IMR-90 (cell line): ENCODE measurements at regions not wholly inside any gene's neighbourhood (a gene's known extent, or its start where the extent isn't known, plus 50 kb on each side); places are given as distances from the start of the nearest gene placed in this dataset.

Source experiments
- ATAC-seq: fragments of 200-7000 bp; cut with Tn5 transposase; 2 replicates; pipeline ENCODE4 v1.9.1; 2020; ENCODE audit warnings: low read depth, mild to moderate bottlenecking, moderate library complexity
- BruUV-seq: library from RNA; stranded (reverse); fragments of 400-500 nt; replicated peaks from 2 replicates; lab custom pipeline; 2021; lab: Mats Ljungman, UMichigan
- CTCF ChIA-PET: fragments of 300-600 bp; formaldehyde crosslinking; extraction: SDS; loops from one replicate; lab custom pipeline; 2021; ENCODE audit warnings: antibody characterized with exemption; lab: Yijun Ruan, JAX
- POLR2A ChIA-PET: fragments of 300-600 bp; sonication (Branson Sonifier 250); formaldehyde crosslinking; loops from one replicate; lab custom pipeline; 2022; ENCODE audit warnings: antibody characterized with exemption; ENCODE audit not compliant: unreplicated experiment; lab: Charles Lee
- DNase-seq: peaks from one replicate; pipeline ENCODE4 v3.0.0; 2013
- H2AFZ ChIP-seq: replicated peaks from 2 replicates; pipeline ENCODE3; 2013; ENCODE audit warnings: low read length, mild to moderate bottlenecking; ENCODE audit not compliant: poor library complexity
- H2AK5ac ChIP-seq: 2 replicates; pipeline ENCODE4 v1.6.1; 2013; ENCODE audit warnings: low read depth, low read length, inconsistent platforms
- H2AK9ac ChIP-seq: replicated peaks from 2 replicates; pipeline ENCODE3; 2013; ENCODE audit warnings: mild to moderate bottlenecking, low read depth, low read length, moderate library complexity; ENCODE audit not compliant: poor library complexity
- H2BK120ac ChIP-seq: 2 replicates; pipeline ENCODE4 v1.6.1; 2013; ENCODE audit warnings: low read depth, low read length, inconsistent platforms
- H2BK15ac ChIP-seq: 3 replicates; pipeline ENCODE4 v1.6.1; 2013; ENCODE audit warnings: low read depth, low read length, inconsistent platforms
- H2BK20ac ChIP-seq: 2 replicates; pipeline ENCODE4 v1.6.1; 2013; ENCODE audit warnings: low read depth, mild to moderate bottlenecking, inconsistent platforms, low read length, moderate library complexity
- H2BK5ac ChIP-seq: 2 replicates; pipeline ENCODE4 v1.6.1; 2013; ENCODE audit warnings: mild to moderate bottlenecking, low read depth, low read length, inconsistent platforms; ENCODE audit not compliant: poor library complexity, severe bottlenecking
- H3K14ac ChIP-seq: replicated peaks from 2 replicates; pipeline ENCODE4 v1.6.1; 2013; ENCODE audit warnings: low read depth, low read length, inconsistent platforms
- H3K18ac ChIP-seq: 2 replicates; pipeline ENCODE4 v1.6.1; 2013; ENCODE audit warnings: low read depth, low read length, control low read depth
- H3K23ac ChIP-seq: 2 replicates; pipeline ENCODE4 v1.6.1; 2013; ENCODE audit warnings: low read depth, low read length, inconsistent platforms
- H3K27ac ChIP-seq: 2 replicates; pipeline ENCODE4 v1.5.1; 2013; ENCODE audit warnings: mild to moderate bottlenecking, control low read depth, low read length; ENCODE audit not compliant: insufficient read depth
- H3K27me3 ChIP-seq: 2 replicates; pipeline ENCODE4 v1.6.1; 2013; ENCODE audit warnings: low read length; ENCODE audit not compliant: control insufficient read depth, insufficient read depth
- H3K36me3 ChIP-seq: 2 replicates; pipeline ENCODE4 v1.6.1; 2013; ENCODE audit warnings: low read length, mixed read lengths; ENCODE audit not compliant: control insufficient read depth, insufficient read depth
- H3K4ac ChIP-seq: 2 replicates; pipeline ENCODE4 v1.6.1; 2013; ENCODE audit warnings: low read depth, low read length, inconsistent platforms
- H3K4me1 ChIP-seq: 2 replicates; pipeline ENCODE4 v1.6.1; 2013; ENCODE audit warnings: low read length, mixed read lengths; ENCODE audit not compliant: control insufficient read depth, insufficient read depth
- H3K4me2 ChIP-seq: 2 replicates; pipeline ENCODE4 v1.6.1; 2013; ENCODE audit warnings: low read depth, mild to moderate bottlenecking, control low read depth, low read length, moderate library complexity
- H3K4me3 ChIP-seq: 2 replicates; pipeline ENCODE4 v1.5.1; 2013; ENCODE audit warnings: low read depth, mild to moderate bottlenecking, control low read depth, low read length, moderate library complexity; ENCODE audit not compliant: insufficient read depth
- H3K56ac ChIP-seq: 2 replicates; pipeline ENCODE4 v1.6.1; 2013; ENCODE audit warnings: low read length, inconsistent platforms; ENCODE audit not compliant: insufficient read depth; ENCODE audit errors: extremely low read depth
- H3K79me1 ChIP-seq, 2 experiments: 2 replicates each; pipeline ENCODE4 v1.6.1; 2013; ENCODE audit warnings: low read length in 2 of 2, inconsistent platforms in 1 of 2, low read depth in 1 of 2
- H3K9ac ChIP-seq: 2 replicates; pipeline ENCODE4 v1.6.1; 2013; ENCODE audit warnings: low read depth, low read length, control low read depth
- H3K9me1 ChIP-seq: 2 replicates; pipeline ENCODE4 v1.6.1; 2013; ENCODE audit warnings: low read length, inconsistent platforms; ENCODE audit not compliant: insufficient read depth
- H3K9me3 ChIP-seq: 2 replicates; pipeline ENCODE4 v1.6.1; 2013; ENCODE audit warnings: low read length; ENCODE audit not compliant: control insufficient read depth, insufficient read depth
- H4K20me1 ChIP-seq: 2 replicates; pipeline ENCODE4 v1.6.1; 2013; ENCODE audit warnings: low read length, inconsistent platforms; ENCODE audit not compliant: insufficient read depth
- H4K5ac ChIP-seq: 2 replicates; pipeline ENCODE4 v1.6.1; 2013; ENCODE audit warnings: mild to moderate bottlenecking, low read depth, low read length, control low read depth
- H4K8ac ChIP-seq, 2 experiments: 2 replicates each; pipeline ENCODE4 v1.6.1; 2013; ENCODE audit warnings: low read depth in 2 of 2, low read length in 2 of 2, control low read depth in 1 of 2, inconsistent platforms in 1 of 2
- H4K91ac ChIP-seq: 2 replicates; pipeline ENCODE4 v1.6.1; 2013; ENCODE audit warnings: low read depth, low read length, inconsistent platforms; ENCODE audit not compliant: insufficient read depth
- BHLHE40 ChIP-seq: fragments of 150-350 bp; IDR thresholded peaks from 2 replicates; pipeline ENCODE4 v1.6.1; 2016; ENCODE audit warnings: mild to moderate bottlenecking, low read depth, low read length
- CEBPB ChIP-seq: IDR thresholded peaks from 2 replicates; pipeline ENCODE4 v1.6.1; 2012; ENCODE audit warnings: low read depth, low read length, improper control_type of control experiment
- CHD1 ChIP-seq: IDR thresholded peaks from 2 replicates; pipeline ENCODE4 v1.6.1; 2012; ENCODE audit warnings: low read depth, low read length, improper control_type of control experiment
- ELK1 ChIP-seq: fragments of 150-350 bp; IDR thresholded peaks from 2 replicates; pipeline ENCODE4 v1.6.1; 2016; ENCODE audit warnings: low read depth, mild to moderate bottlenecking, low read length, moderate library complexity, borderline replicate concordance
- FOS ChIP-seq: fragments of 150-350 bp; IDR thresholded peaks from 2 replicates; pipeline ENCODE4 v1.6.1; 2016; ENCODE audit warnings: low read depth, low read length
- MAFK ChIP-seq: IDR thresholded peaks from 2 replicates; pipeline ENCODE4 v1.6.1; 2012; ENCODE audit warnings: low read depth, low read length, improper control_type of control experiment
- MAZ ChIP-seq: IDR thresholded peaks from 2 replicates; pipeline ENCODE4 v1.6.1; 2012; ENCODE audit warnings: low read depth, mild to moderate bottlenecking, low read length, improper control_type of control experiment, moderate library complexity, borderline replicate concordance
- MXI1 ChIP-seq: IDR thresholded peaks from 2 replicates; pipeline ENCODE4 v1.6.1; 2012; ENCODE audit warnings: low read depth, mild to moderate bottlenecking, low read length, moderate library complexity, borderline replicate concordance
- NFE2L2 ChIP-seq: fragments of 150-350 bp; IDR thresholded peaks from 2 replicates; pipeline ENCODE4 v1.6.1; 2016; ENCODE audit warnings: low read depth, mild to moderate bottlenecking, low read length
- POLR2A ChIP-seq: IDR thresholded peaks from 2 replicates; pipeline ENCODE4 v1.6.1; 2012; ENCODE audit warnings: mild to moderate bottlenecking, low read depth, low read length
- RAD21 ChIP-seq: IDR thresholded peaks from 2 replicates; pipeline ENCODE4 v1.6.1; 2012; ENCODE audit warnings: low read length, improper control_type of control experiment
- RCOR1 ChIP-seq: IDR thresholded peaks from 2 replicates; pipeline ENCODE4 v1.6.1; 2012; ENCODE audit warnings: mild to moderate bottlenecking, low read length, improper control_type of control experiment; ENCODE audit not compliant: insufficient replicate concordance
- RFX5 ChIP-seq: IDR thresholded peaks from 2 replicates; pipeline ENCODE4 v1.8.0; 2012; ENCODE audit warnings: low read depth, mild to moderate bottlenecking, low read length, moderate library complexity
- SMC3 ChIP-seq: fragments of 150-350 bp; IDR thresholded peaks from 2 replicates; pipeline ENCODE4 v1.6.1; 2016; ENCODE audit warnings: low read depth, mild to moderate bottlenecking, antibody characterized with exemption, low read length, moderate library complexity
- USF2 ChIP-seq: fragments of 150-350 bp; IDR thresholded peaks from 2 replicates; pipeline ENCODE4 v1.6.1; 2017; ENCODE audit warnings: mild to moderate bottlenecking, antibody characterized with exemption, low read length, low read depth
- WGBS, 2 experiments: methylation state at CpG; one replicate each; pipeline versions ENCODE4 v1.1.5 to v1.1.7; 2013; ENCODE audit warnings: missing lambda C conversion rate in 2 of 2; ENCODE audit not compliant: insufficient read length in 1 of 2; ENCODE audit errors: extremely low coverage in 2 of 2; 5-methylcytosine and 5-hydroxymethylcytosine counted together
- dilution Hi-C: fragments of 300-500 bp; cut with HindIII; formaldehyde crosslinking; loops from one replicate; pipeline ENCODE4 v1.14.3; 2018; ENCODE audit warnings: low sequenced_read_pairs; ENCODE audit not compliant: unreplicated experiment
- in situ Hi-C: fragments of 300-500 bp; cut with MboI; formaldehyde crosslinking; loops from 3 replicates; pipeline ENCODE4 v1.14.3; 2019; ENCODE audit warnings: low sequenced_read_pairs, inconsistent platforms, mixed read lengths
- intact Hi-C: fragments of 100-400 bp; cut with micrococcal nuclease; formaldehyde crosslinking; loops from 2 replicates; pipeline ENCODE4 v1.10.0; 2022
- TF ChIP-seq, protein P1 (sequence below): conservative IDR thresholded peaks from 2 replicates; pipeline ENCODE4 v1.5.1; 2012; ENCODE audit warnings: mild to moderate bottlenecking, low read depth, low read length, improper control_type of control experiment

DNA sequence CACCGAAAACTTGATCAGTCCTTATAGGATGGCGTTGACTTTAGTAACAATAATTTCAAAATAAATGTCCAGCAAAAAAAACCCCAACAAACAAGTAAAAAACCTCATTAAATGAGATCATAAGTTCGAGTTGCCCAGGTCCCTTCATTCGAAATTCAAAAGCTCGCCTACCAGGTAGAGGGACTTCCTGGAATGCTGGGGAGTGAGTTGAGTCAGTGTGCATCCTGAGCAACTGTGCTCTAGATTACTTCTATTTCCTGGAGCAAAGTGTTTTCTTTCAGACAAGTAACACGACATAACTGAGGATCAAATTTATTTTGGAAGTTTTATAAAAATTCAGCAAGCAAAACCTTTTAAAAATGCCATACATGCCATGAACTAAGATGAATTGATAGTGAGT lies 511.9 kb upstream of the CITED2 start:
- H3K56ac ChIP-seq, result no peak overlapping the region
- H3K4me2 ChIP-seq, result no peak overlapping the region
- ATAC-seq (no peak), DNase-seq (no peak)
- no CpG with 5 or more reads among the region's 6 CpGs for WGBS, 2 experiments
- no peak overlapping the region for H3K18ac ChIP-seq
- H3K4ac ChIP-seq, result no peak overlapping the region
- no peaks in the 10 kb centered on the region for H4K20me1 ChIP-seq
- no peak overlapping the region for H2BK5ac ChIP-seq
- in situ Hi-C loops (no loop called here), dilution Hi-C loops (no loop called here), intact Hi-C loops (loop anchor here (10.0 kb wide), 1 partner anchor 88 kb away; no protein-coding TSS in a partner anchor)
- no peak overlapping the region for H3K27ac ChIP-seq
- ChIA-PET POLR2A (no interaction called here), CTCF (interaction anchor here (0.6 kb wide), 1 partner anchor 21 kb away, joined by 4 read pairs; no protein-coding TSS in a partner anchor)
- H3K23ac ChIP-seq, result no peak overlapping the region
- BruUV-seq, result no TSS peak
- no peak overlapping the region for H4K8ac ChIP-seq
- no peak overlapping the region for H2AK9ac ChIP-seq
- H2AFZ ChIP-seq, result no peak overlapping the region
- TF ChIP-seq, protein P1, sequence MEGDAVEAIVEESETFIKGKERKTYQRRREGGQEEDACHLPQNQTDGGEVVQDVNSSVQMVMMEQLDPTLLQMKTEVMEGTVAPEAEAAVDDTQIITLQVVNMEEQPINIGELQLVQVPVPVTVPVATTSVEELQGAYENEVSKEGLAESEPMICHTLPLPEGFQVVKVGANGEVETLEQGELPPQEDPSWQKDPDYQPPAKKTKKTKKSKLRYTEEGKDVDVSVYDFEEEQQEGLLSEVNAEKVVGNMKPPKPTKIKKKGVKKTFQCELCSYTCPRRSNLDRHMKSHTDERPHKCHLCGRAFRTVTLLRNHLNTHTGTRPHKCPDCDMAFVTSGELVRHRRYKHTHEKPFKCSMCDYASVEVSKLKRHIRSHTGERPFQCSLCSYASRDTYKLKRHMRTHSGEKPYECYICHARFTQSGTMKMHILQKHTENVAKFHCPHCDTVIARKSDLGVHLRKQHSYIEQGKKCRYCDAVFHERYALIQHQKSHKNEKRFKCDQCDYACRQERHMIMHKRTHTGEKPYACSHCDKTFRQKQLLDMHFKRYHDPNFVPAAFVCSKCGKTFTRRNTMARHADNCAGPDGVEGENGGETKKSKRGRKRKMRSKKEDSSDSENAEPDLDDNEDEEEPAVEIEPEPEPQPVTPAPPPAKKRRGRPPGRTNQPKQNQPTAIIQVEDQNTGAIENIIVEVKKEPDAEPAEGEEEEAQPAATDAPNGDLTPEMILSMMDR, result no peak
- no peak for TF ChIP-seq NFE2L2
- no peak for TF ChIP-seq MAZ
- no peak for TF ChIP-seq FOS
- no peak for TF ChIP-seq POLR2A
- no peak for TF ChIP-seq RFX5
- no peak for TF ChIP-seq CEBPB
- TF ChIP-seq CHD1, result no peak
- no peak for TF ChIP-seq BHLHE40
- TF ChIP-seq SMC3, result no peak
- no peak for TF ChIP-seq MXI1
- TF ChIP-seq RAD21, result no peak
- TF ChIP-seq MAFK, result no peak
- no peak for TF ChIP-seq RCOR1
- no peak for TF ChIP-seq ELK1
- no peak for TF ChIP-seq USF2
- H3K27me3 ChIP-seq, result no peaks in the 10 kb centered on the region
- 0 out of 2 replicates have a peak overlapping the region, but pooled peaks have one; percentile 16 for H2AK5ac ChIP-seq
- peaks cover 18% of the 10 kb centered on the region for H3K4me1 ChIP-seq
- H3K14ac ChIP-seq, result no peak overlapping the region
- peaks cover 4% of the 10 kb centered on the region for H3K9me1 ChIP-seq
- no peak overlapping the region for H2BK20ac ChIP-seq
- no peak overlapping the region for H4K5ac ChIP-seq
- H3K9ac ChIP-seq, result no peak overlapping the region
- H2BK15ac ChIP-seq, result no peak overlapping the region
- H3K4me3 ChIP-seq, result no peak overlapping the region
- no peaks in the 10 kb centered on the region for H3K79me1 ChIP-seq
- no peak overlapping the region for H4K91ac ChIP-seq
- H2BK120ac ChIP-seq, result no peak overlapping the region
- H3K9me3 ChIP-seq, result no peaks in the 10 kb centered on the region
- H3K36me3 ChIP-seq, result no peaks in the 10 kb centered on the region
